ENCODE measurements at regions not wholly inside any gene's neighbourhood (a gene's known extent, or its start where the extent isn't known, plus 50 kb on each side); places are given as distances from the start of the nearest gene placed in this dataset.

GRCh38 chr20:6410721-6411120 lies 287.9 kb upstream of the FERMT1 start (continued):
- no peak for TF ChIP-seq SKIL (IDR thresholded peaks at IDR 0.05; ENCODE audit: low read depth, poor library complexity, severe bottlenecking)
- no peak for TF ChIP-seq ZBTB40 (IDR thresholded peaks at IDR 0.05; ENCODE audit: borderline replicate concordance)
- TF ChIP-seq RFX5 (IDR thresholded peaks at IDR 0.05; ENCODE audit: low read depth, low read length), result no peak
- TF ChIP-seq BRCA1 (IDR thresholded peaks at IDR 0.05; ENCODE audit: low read depth, low read length), result no peak
- no peak for TF ChIP-seq PML (IDR thresholded peaks at IDR 0.05; ENCODE audit: low read length)
- no peak for TF ChIP-seq NFIC (IDR thresholded peaks at IDR 0.05; ENCODE audit: low read depth, low read length)

GRCh38 chr20:6407163-6407562 lies 284.3 kb upstream of the FERMT1 start:
- Histone ChIP-seq H3K27ac (ENCODE audit: control insufficient read depth, insufficient read depth) (no peak overlapping the region), H3K4me3 (no peak overlapping the region), H2AFZ (ENCODE audit: control insufficient read depth, low read depth, low read length) (no peak overlapping the region), H3K36me3 (ENCODE audit: control insufficient read depth in 2 of 2, insufficient read depth in 2 of 2, low read length in 1 of 2) (no peaks in the 10 kb centered on the region), H3K9me3 (replicated peaks; ENCODE audit: control insufficient read depth, insufficient read depth, low read length) (no peaks in the 10 kb centered on the region), H3K27me3 (replicated peaks in 1 of 2; ENCODE audit: control insufficient read depth in 2 of 2, insufficient read depth in 2 of 2, low read length in 1 of 2) (no peaks in the 10 kb centered on the region), H3K4me2 (ENCODE audit: control insufficient read depth, insufficient read depth) (no peak overlapping the region), H3K79me2 (ENCODE audit: control insufficient read depth, insufficient read depth, low read length) (no peaks in the 10 kb centered on the region), H4K20me1 (ENCODE audit: control insufficient read depth, insufficient read depth) (no peaks in the 10 kb centered on the region), H3K4me1 (ENCODE audit: control insufficient read depth, insufficient read depth, low read length) (no peaks in the 10 kb centered on the region), H3K9ac (ENCODE audit: control insufficient read depth, insufficient read depth, low read length) (no peak overlapping the region)
- FAIRE-seq (no peak), ATAC-seq (no peak), DNase-seq (ENCODE audit: low read depth, low spot score) (no peak)
- ChIA-PET RAD21 (ENCODE audit: unreplicated experiment) (no interaction called here), SMC1A (ENCODE audit: uncharacterized antibody, unreplicated experiment) (no interaction called here), CTCF (no interaction called here), POLR2A (no interaction called here)
- TF ChIP-seq ZBED1 (IDR thresholded peaks at IDR 0.05; ENCODE audit: borderline replicate concordance) (no peak), CREM (IDR thresholded peaks at IDR 0.05; ENCODE audit: low read depth) (no peak), MEF2A (IDR thresholded peaks at IDR 0.05; ENCODE audit: insufficient read depth, low read depth, low read length) (no peak), PAX5 (IDR thresholded peaks at IDR 0.05; ENCODE audit: borderline replicate concordance, low read depth, low read length) (no peak), NR2F1 (conservative IDR thresholded peaks at IDR 0.05) (no peak), BCL11A (IDR thresholded peaks at IDR 0.05; ENCODE audit: low read depth, low read length) (no peak), SREBF1 (IDR thresholded peaks at IDR 0.05; ENCODE audit: low read length) (no peak), ATF7 (IDR thresholded peaks at IDR 0.05; ENCODE audit: low read depth) (no peak), TCF12 (IDR thresholded peaks at IDR 0.05; ENCODE audit: low read depth, low read length) (no peak)
- intact Hi-C loops (cut with micrococcal nuclease; ENCODE audit: unreplicated experiment), result no loop called here
- BruUV-seq (replicated peaks), result no TSS peak
- 29% methylated on average over 5 of the region's 5 CpGs for WGBS (ENCODE audit: insufficient coverage, insufficient replicate concordance, low lambda C conversion rate, missing lambda C conversion rate)
- in situ Hi-C loops (cut with MboI), result no loop called here

Data from GM12878 (cell line).